Progenitor cell of endocrine pancreas (in vitro differentiated cells): ENCODE measurements at regions not wholly inside any gene's neighbourhood (a gene's known extent, or its start where the extent isn't known, plus 50 kb on each side); places are given as distances from the start of the nearest gene placed in this dataset.
A peak's percentile ranks its signal among the peaks of the same experiment; 100 is the strongest.
"Not testable (repeated sequence)": the region's sequence is repeated elsewhere in the genome, so short reads cannot be mapped to it uniquely, and the experiment has no call there.

Source experiments
- DNase-seq: peaks from one replicate; pipeline ENCODE4 v3.0.0; 2021; ENCODE audit warnings: low spot score; ENCODE audit not compliant: unreplicated experiment
- H3K27ac Mint-ChIP-seq: 2 replicates; pipeline ENCODE4 v1.8.0; 2021; ENCODE audit warnings: mild to moderate bottlenecking, moderate library complexity, mixed read lengths
- H3K27me3 Mint-ChIP-seq: 2 replicates; pipeline ENCODE4 v1.8.0; 2021; ENCODE audit warnings: mixed read lengths
- H3K36me3 Mint-ChIP-seq: 2 replicates; pipeline ENCODE4 v1.8.0; 2022; ENCODE audit warnings: mixed read lengths; ENCODE audit not compliant: insufficient read depth
- H3K4me1 Mint-ChIP-seq: 2 replicates; pipeline ENCODE4 v1.8.0; 2021; ENCODE audit warnings: low read depth, mixed read lengths
- H3K4me3 Mint-ChIP-seq: 2 replicates; pipeline ENCODE4 v1.8.0; 2021; ENCODE audit warnings: low read depth, mild to moderate bottlenecking, moderate library complexity, mixed read lengths
- H3K9me3 Mint-ChIP-seq: 2 replicates; pipeline ENCODE4 v1.8.0; 2021; ENCODE audit warnings: low read depth, mixed read lengths
- TF ChIP-seq, protein P1 (sequence below): fragments of 200-600 bp; sonication (generic); IDR thresholded peaks from one replicate; pipeline ENCODE4 v1.5.0; 2021; ENCODE audit warnings: antibody characterized with exemption, mild to moderate bottlenecking; ENCODE audit not compliant: unreplicated experiment

DNA sequence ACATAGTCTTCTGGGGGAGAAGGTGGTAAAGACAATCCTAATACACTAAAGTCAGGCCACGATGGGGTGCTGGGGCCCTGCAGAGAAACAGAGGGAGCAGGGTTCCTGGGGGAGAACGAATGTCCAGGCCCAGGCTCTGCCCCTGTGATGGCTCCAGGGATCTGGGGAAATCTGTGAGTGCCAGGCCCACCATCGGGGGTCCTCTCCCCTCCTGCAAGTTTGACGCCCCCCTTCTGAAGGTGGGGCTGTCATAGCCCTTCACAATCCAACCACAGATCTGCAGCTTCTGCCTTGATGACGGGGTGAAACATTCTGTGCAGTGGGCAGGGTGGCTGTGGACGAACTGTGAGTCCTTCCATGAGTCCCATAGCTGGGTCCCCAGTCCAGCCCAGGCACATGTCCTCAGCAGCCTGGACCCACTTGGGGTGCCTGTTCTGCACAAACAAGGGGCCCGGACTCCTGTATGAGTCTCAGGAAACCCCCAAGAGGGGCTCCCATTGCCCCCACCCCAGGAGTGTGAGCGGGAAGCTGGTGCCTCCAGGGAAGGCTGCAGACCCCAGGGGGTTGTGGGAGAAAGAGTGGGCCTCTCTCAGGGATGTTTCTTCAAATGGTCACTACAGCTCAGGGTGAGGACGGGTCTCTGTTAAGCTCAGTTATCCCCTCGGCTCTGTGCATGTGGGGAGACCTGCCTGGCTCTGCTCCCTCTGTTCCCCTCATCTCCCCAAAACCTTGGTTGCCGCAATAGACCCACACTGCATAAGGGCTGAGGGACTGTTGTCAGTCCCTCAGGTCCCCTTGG is 134.3 kb downstream of the TNFRSF13B start:
- H3K4me1 Mint-ChIP-seq, H3K27me3 Mint-ChIP-seq, H3K9me3 Mint-ChIP-seq, DNase-seq, H3K27ac Mint-ChIP-seq, H3K36me3 Mint-ChIP-seq, H3K4me3 Mint-ChIP-seq: not testable (repeated sequence)

DNA sequence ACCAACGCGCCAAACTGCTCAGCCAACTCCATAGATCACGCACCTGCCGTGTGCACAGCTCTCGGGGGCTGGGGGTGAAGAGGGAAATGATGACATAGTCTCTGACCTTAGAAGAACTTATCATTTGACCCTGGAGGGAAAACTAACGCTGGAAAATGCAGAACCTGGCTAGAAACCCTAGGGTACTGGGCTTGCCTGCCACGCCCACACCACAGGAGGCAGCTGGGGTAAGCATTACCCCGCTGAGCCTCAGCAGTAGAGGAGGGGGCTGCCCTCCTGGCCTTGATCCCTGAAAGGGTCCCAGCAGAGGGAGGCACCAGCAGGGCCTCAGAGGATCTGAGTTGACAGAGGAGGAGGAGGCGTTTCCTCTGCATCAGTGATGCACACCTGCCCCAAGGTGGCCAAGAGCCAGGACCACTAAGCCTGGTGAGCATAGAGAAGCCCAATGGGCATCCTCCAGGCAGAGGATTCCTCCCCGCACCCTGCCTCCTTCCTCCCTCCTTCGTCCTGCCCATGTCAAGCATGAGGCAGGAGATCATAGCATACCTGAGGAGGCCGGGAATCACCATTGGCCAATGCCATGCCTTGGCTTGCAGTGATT is 135.5 kb downstream of the TNFRSF13B start:
- H3K4me3 Mint-ChIP-seq, H3K4me1 Mint-ChIP-seq, H3K27me3 Mint-ChIP-seq, DNase-seq, H3K27ac Mint-ChIP-seq, H3K36me3 Mint-ChIP-seq, H3K9me3 Mint-ChIP-seq: not testable (repeated sequence)

DNA sequence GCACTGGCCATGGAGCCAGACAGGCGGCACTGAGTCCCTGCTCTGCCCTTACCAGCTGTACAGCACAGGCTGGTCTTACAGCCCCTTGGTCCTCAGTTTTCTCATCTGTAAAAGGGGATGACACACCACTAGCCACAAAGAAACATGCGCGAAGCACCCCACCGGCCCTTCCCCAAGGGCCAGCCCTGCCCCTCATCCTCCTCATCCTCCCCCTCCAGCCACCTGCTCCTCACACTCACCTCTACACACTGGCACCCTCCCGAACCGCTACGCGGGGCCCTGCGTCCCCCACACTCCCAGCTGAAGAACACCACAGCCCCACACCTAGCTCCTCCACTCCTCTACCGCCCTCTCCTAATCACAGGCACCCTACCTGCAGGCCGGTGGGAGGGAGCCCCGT is 138.4 kb downstream of the TNFRSF13B start:
- not testable (repeated sequence) for H3K27me3 Mint-ChIP-seq, H3K27ac Mint-ChIP-seq, H3K4me3 Mint-ChIP-seq, H3K9me3 Mint-ChIP-seq, H3K4me1 Mint-ChIP-seq, H3K36me3 Mint-ChIP-seq, DNase-seq

DNA sequence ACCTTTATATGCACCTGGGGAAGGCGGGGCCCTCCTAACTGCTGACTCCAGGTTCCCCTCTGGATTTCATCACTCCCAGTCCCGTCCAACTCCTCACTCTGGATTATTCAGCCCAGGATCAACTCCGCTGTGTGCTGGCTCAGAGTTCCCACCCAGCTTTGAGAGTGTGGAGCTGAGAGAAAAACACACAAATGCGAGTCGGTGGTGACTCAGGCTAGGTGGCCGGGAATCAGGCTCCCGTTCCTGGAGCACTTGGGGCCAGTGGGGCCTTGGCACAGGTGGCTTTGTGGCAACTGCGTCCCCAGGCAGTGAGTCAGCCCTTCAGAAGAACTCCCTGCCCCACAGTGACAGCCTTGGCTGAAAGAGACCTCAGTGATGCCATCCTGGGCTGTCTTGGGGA is 139.1 kb downstream of the TNFRSF13B start:
- not testable (repeated sequence) for H3K27me3 Mint-ChIP-seq, H3K9me3 Mint-ChIP-seq, H3K4me3 Mint-ChIP-seq, H3K27ac Mint-ChIP-seq, H3K4me1 Mint-ChIP-seq, H3K36me3 Mint-ChIP-seq, DNase-seq

DNA sequence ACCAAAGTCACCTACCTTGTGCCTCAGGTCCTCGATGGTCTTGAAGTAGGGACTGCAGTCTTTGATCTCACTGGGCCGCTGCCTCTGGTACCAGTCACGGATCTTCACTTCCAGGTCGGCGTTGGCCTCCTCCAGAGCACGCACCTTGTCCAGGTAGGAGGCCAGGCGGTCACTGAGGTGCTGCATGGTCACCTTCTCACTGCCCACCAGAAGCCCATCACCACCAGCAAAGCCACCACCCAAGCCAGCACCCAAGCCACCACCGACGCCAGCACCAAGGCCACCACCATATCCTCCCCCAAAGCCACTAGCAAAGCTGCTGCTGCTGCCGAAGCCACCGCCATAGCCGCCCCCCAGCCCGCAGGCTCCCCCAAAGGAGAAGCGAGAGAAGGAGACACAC is 139.7 kb downstream of the TNFRSF13B start:
- H3K4me1 Mint-ChIP-seq, H3K27ac Mint-ChIP-seq, H3K4me3 Mint-ChIP-seq, H3K36me3 Mint-ChIP-seq, H3K27me3 Mint-ChIP-seq, H3K9me3 Mint-ChIP-seq, DNase-seq: not testable (repeated sequence)

DNA sequence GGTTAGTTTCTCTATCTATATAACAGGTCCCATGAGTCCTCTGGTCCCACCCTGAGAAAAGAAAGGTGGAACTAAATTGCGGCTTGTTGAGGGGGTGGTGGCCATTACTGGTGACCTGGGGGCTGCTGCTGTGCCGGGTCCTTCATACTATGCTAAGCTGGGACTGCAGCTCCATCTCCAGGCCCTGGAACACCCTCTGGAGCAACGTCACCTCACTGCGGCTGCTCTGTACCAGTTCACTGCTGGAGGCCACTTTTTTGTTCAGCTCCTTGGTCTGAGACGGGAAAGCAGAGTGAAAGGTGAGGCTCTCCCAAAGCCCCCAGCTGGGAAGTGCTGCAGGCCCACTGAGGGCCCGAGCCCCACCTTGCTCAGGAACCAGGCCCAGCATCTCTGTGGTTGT is 140.7 kb downstream of the CCDC144A start:
- H3K4me3 Mint-ChIP-seq, H3K4me1 Mint-ChIP-seq: not testable (repeated sequence)

DNA sequence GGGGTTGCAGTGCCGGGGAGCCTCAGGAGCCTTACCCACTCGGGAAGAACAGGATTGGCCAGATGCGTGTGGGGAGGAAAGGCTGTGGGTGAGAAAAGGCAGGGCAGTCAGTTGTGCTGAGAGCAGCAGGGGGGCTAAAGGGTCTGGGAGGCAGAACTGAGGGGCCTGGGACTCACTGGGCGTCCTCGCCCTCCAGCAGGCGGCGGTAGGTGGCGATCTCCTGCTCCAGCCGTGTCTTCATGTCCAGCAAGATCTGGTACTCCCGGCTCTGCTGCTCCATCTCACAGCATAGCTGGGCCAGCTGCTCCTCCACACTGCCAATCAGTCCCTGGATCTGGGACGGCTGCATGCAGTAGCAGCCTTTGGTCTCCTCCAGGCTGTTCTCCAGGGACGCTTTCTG is 140.2 kb downstream of the CCDC144A start:
- not testable (repeated sequence) for H3K4me1 Mint-ChIP-seq, H3K27me3 Mint-ChIP-seq, H3K4me3 Mint-ChIP-seq, H3K9me3 Mint-ChIP-seq, DNase-seq, H3K27ac Mint-ChIP-seq, H3K36me3 Mint-ChIP-seq
- TF ChIP-seq, protein P1, sequence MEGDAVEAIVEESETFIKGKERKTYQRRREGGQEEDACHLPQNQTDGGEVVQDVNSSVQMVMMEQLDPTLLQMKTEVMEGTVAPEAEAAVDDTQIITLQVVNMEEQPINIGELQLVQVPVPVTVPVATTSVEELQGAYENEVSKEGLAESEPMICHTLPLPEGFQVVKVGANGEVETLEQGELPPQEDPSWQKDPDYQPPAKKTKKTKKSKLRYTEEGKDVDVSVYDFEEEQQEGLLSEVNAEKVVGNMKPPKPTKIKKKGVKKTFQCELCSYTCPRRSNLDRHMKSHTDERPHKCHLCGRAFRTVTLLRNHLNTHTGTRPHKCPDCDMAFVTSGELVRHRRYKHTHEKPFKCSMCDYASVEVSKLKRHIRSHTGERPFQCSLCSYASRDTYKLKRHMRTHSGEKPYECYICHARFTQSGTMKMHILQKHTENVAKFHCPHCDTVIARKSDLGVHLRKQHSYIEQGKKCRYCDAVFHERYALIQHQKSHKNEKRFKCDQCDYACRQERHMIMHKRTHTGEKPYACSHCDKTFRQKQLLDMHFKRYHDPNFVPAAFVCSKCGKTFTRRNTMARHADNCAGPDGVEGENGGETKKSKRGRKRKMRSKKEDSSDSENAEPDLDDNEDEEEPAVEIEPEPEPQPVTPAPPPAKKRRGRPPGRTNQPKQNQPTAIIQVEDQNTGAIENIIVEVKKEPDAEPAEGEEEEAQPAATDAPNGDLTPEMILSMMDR: peak; percentile 38

More for the DNA sequence above, 140.7 kb downstream of the CCDC144A start:
- H3K36me3 Mint-ChIP-seq, H3K27ac Mint-ChIP-seq, DNase-seq, H3K9me3 Mint-ChIP-seq, H3K27me3 Mint-ChIP-seq: not testable (repeated sequence)
